ENCODE measurements at regions not wholly inside any gene's neighbourhood (a gene's known extent, or its start where the extent isn't known, plus 50 kb on each side); places are given as distances from the start of the nearest gene placed in this dataset.
"Not testable (repeated sequence)": the region's sequence is repeated elsewhere in the genome, so short reads cannot be mapped to it uniquely, and the experiment has no call there.

DNA sequence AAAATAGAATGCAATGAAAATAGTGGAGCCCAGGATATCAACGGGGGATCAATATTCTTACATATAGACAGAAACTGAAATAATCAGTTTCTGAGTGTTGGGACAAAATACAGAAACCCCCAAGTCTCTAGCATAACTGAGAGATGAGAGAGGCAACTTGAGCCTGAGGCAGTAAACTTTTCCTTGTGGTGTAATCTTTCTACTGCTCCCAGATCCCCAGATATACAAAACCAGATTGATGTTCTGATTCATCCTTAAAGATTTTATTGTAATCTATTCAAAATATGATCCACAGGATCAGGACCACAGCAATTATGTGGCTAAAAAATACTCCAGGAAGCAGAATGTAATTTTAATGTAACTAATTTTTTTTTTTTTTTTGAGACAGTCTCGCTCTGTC, 2282.6 kb downstream of the ARAP2 start:
- no peak overlapping the region for H3K27ac ChIP-seq
- no peak overlapping the region for H3K4me3 ChIP-seq
- no peaks in the 10 kb centered on the region for H3K27me3 ChIP-seq (replicated peaks; ENCODE audit: insufficient read depth)
- H3K4me1 ChIP-seq (replicated peaks) = no peaks in the 10 kb centered on the region
- TF ChIP-seq POLR2A (IDR thresholded peaks at IDR 0.05) (no peak), POLR2AphosphoS5 (IDR thresholded peaks at IDR 0.05) (no peak), CTCF (IDR thresholded peaks at IDR 0.05) (no peak)
- no peak for DNase-seq (ENCODE audit: low spot score)
- H3K36me3 ChIP-seq = no peaks in the 10 kb centered on the region
- WGBS = 96% methylated on average over 2 of the region's 2 CpGs
- no peaks in the 10 kb centered on the region for H3K9me3 ChIP-seq
- intact Hi-C loops (cut with DNase I) = no loop called here

DNA sequence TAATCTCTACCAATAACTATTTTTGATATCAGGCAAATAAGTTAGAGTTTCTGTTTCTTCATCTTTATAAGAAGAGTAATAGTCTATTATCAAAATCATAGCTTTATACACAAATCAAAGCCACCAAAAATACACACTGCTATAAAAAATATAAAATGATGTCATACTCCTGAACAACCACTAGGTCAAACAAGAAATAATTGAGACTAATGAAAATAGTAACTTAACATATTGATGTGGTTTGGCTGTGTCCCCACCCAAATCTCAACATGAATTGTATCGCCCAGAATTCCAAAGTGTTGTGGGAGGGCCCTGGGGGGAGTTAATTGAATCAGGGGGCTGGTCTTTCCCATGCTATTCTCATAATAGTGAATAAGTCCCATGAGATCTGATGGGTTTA, 2277.5 kb downstream of the ARAP2 start:
- no peaks in the 10 kb centered on the region for H3K27me3 ChIP-seq (replicated peaks; ENCODE audit: insufficient read depth)
- WGBS = 51% methylated on average over 1 of the region's 1 CpG
- no peaks in the 10 kb centered on the region for H3K9me3 ChIP-seq
- TF ChIP-seq POLR2A (IDR thresholded peaks at IDR 0.05) (no peak), POLR2AphosphoS5 (IDR thresholded peaks at IDR 0.05) (no peak), CTCF (IDR thresholded peaks at IDR 0.05) (no peak)
- H3K4me3 ChIP-seq = no peak overlapping the region
- no peaks in the 10 kb centered on the region for H3K4me1 ChIP-seq (replicated peaks)
- no peaks in the 10 kb centered on the region for H3K36me3 ChIP-seq
- intact Hi-C loops (cut with DNase I) = no loop called here
- DNase-seq (ENCODE audit: low spot score) = no peak
- H3K27ac ChIP-seq = no peak overlapping the region

DNA sequence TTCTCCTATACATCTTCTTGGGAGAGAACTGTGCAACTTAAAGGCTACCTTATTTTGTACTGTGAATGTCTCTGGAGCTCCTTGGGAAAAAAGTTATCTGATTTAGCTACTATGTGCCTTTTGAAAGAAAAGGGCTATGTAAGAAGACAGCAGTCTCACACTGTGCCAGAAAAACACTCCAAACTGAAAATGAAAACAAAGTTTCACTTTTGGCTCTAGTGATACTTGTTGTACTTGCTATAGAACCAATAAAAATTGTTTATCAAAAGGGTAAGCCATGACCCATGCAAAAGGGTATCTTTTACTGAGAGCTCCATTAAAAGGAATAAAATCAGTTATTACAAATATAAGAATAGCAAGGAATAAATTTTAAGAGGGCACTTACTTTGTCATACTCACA, 2270.0 kb downstream of the ARAP2 start:
- intact Hi-C loops (cut with DNase I) = no loop called here
- Histone ChIP-seq H3K9me3 (no peaks in the 10 kb centered on the region), H3K36me3 (no peaks in the 10 kb centered on the region), H3K27me3 (replicated peaks; ENCODE audit: insufficient read depth) (no peaks in the 10 kb centered on the region), H3K4me1 (replicated peaks) (no peaks in the 10 kb centered on the region), H3K27ac (no peak overlapping the region), H3K4me3 (no peak overlapping the region)
- DNase-seq (ENCODE audit: low spot score) = no peak
- TF ChIP-seq POLR2A (IDR thresholded peaks at IDR 0.05) (no peak), CTCF (IDR thresholded peaks at IDR 0.05) (no peak), POLR2AphosphoS5 (IDR thresholded peaks at IDR 0.05) (no peak)

- intact Hi-C loops (cut with DNase I) = no loop called here
- no peak for DNase-seq (ENCODE audit: low spot score)
- Histone ChIP-seq H3K36me3 (no peaks in the 10 kb centered on the region), H3K27me3 (replicated peaks; ENCODE audit: insufficient read depth) (no peaks in the 10 kb centered on the region), H3K4me1 (replicated peaks) (no peaks in the 10 kb centered on the region), H3K27ac (no peak overlapping the region), H3K4me3 (no peak overlapping the region), H3K9me3 (no peaks in the 10 kb centered on the region)
- TF ChIP-seq POLR2A (IDR thresholded peaks at IDR 0.05) (no peak), CTCF (IDR thresholded peaks at IDR 0.05) (no peak), POLR2AphosphoS5 (IDR thresholded peaks at IDR 0.05) (no peak)
Observed at GRCh38 chr4:33975995-33976394, 2268.3 kb downstream of the ARAP2 start.

DNA sequence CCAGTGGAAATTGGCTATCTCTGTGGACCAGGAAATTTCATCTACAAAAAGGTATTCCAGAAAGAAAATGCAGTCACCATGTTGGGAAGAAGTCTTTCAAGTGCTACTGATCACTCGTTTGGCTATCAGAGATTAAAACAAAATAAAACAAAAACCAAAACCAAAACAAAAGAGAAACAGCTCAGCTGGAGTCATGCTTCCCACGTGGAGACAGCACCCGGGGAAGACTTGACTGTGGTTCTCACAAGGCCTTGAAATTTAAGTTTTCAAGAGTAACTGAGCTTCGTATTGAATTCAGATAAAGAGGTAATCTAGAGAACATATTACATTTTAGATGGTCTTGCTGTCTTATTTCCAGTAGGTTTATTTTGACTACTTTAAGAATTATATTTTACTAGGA, 2264.5 kb downstream of the ARAP2 start:
- 92% methylated on average over 4 of the region's 4 CpGs for WGBS
- H3K27me3 ChIP-seq (replicated peaks; ENCODE audit: insufficient read depth); H3K27ac ChIP-seq; intact Hi-C loops (cut with DNase I); DNase-seq (ENCODE audit: low spot score); H3K36me3 ChIP-seq; H3K9me3 ChIP-seq; H3K4me3 ChIP-seq; H3K4me1 ChIP-seq (replicated peaks): not testable (repeated sequence)

GRCh38 chr4:33980361-33980760, 2264.0 kb downstream of the ARAP2 start:
- 61% methylated on average over 2 of the region's 2 CpGs for WGBS
- H3K27ac ChIP-seq = no peak overlapping the region
- H3K27me3 ChIP-seq (replicated peaks; ENCODE audit: insufficient read depth) = no peaks in the 10 kb centered on the region
- intact Hi-C loops (cut with DNase I) = no loop called here
- TF ChIP-seq POLR2AphosphoS5 (IDR thresholded peaks at IDR 0.05) = no peak
- TF ChIP-seq CTCF (IDR thresholded peaks at IDR 0.05) = no peak
- no peak for TF ChIP-seq POLR2A (IDR thresholded peaks at IDR 0.05)
- no peak for DNase-seq (ENCODE audit: low spot score)
- H3K4me3 ChIP-seq = no peak overlapping the region
- H3K4me1 ChIP-seq (replicated peaks) = no peaks in the 10 kb centered on the region
- no peaks in the 10 kb centered on the region for H3K36me3 ChIP-seq
- no peaks in the 10 kb centered on the region for H3K9me3 ChIP-seq
